ENCODE measurements at regions not wholly inside any gene's neighbourhood (a gene's known extent, or its start where the extent isn't known, plus 50 kb on each side); places are given as distances from the start of the nearest gene placed in this dataset.

DNA sequence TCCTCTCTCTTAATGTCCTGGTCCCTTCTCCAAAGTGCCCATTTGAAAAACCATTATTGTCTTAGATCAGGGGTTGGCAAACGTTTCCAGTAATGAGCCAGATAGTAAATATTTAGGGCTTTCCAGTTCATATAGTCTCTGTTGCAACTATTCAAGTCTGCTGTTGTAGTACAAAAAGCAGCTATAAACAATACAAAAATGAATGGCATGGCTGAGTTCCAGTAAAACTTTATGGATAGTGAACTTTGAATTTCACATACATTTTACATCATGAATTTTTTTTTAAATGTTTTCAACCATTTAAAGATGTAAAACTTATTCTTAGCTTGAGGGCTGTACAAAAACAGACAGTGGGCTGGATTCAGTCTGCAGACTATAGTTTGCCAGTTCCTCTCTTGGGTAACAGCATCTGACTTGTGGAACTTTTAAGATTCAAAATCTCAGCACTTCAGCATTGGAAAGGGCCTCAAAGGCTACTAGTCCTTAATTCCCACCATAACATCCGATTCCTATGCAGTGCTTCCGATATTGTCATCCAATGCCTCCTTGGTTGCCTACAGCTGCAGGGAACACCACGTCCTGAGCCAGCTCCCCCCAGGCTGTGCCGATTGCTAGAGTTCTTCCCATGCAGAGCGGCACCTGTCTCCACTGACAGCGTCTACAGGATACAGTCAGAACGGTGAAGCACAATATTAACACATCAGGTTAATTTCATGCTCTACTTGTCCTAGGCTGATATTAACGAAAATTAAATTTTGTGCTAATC, 65.6 kb upstream of the E2F8 start:
- Histone ChIP-seq H3K4me1 (ENCODE audit: insufficient read depth, low read length) (no peaks in the 10 kb centered on the region), H3K27ac (ENCODE audit: low read length) (no peak overlapping the region), H3K9ac (ENCODE audit: low read depth, low read length) (no peak overlapping the region), H3K36me3 (ENCODE audit: insufficient read depth, low read depth, low read length) (no peaks in the 10 kb centered on the region), H3K4me3 (ENCODE audit: low read length) (no peak overlapping the region), H3K9me3 (ENCODE audit: insufficient read depth, low read depth, low read length) (no peaks in the 10 kb centered on the region), H3K27me3 (ENCODE audit: insufficient read depth, low read length) (no peaks in the 10 kb centered on the region)

DNA sequence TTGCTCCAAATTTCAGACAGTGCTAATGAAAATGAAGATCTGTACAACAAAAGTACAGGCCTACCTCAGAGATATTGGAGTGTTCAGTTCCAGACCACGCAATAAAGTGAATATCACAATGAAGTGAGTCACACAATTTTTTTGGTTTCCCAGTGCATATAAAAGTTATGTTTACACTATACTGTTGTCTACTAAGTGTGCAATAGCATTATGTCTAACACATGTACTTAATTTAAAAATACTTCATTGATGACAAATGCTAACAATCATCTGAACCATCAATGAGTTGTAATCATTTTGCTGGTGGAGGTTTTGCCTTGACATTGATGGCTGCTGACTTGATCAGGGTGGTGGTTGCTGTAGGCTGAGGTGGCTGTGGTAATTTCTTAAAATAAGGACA, 60.6 kb upstream of the E2F8 start:
- Histone ChIP-seq H3K4me3 (ENCODE audit: low read length) (no peak overlapping the region), H3K4me1 (ENCODE audit: insufficient read depth, low read length) (no peaks in the 10 kb centered on the region), H3K27me3 (ENCODE audit: insufficient read depth, low read length) (peaks cover 5% of the 10 kb centered on the region; the same call in 1 of the 2 replicates), H3K36me3 (ENCODE audit: insufficient read depth, low read depth, low read length) (no peaks in the 10 kb centered on the region), H3K9ac (ENCODE audit: low read depth, low read length) (no peak overlapping the region), H3K27ac (ENCODE audit: low read length) (no peak overlapping the region), H3K9me3 (ENCODE audit: insufficient read depth, low read depth, low read length) (no peaks in the 10 kb centered on the region)

DNA sequence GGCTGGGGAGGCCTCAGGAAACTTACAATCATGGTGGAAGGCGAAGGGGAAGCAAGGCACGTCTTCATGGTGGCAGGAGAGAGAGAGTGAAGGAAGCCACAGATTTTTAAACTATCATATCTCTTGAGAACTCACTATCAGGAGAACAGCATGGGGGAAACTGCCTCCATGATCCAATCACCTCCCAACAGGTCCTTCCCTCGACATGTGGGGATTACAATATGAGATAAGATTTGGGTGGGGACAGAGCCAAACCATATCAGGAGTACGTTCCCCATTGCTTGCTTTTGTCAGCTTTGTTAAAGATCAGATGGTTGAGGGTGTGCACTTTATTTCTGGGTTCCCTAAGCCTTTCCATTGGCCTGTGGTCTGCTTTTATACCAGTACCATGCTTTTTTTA, 53.7 kb upstream of the E2F8 start:
- Histone ChIP-seq H3K9ac (ENCODE audit: low read depth, low read length) (no peak overlapping the region), H3K4me1 (ENCODE audit: insufficient read depth, low read length) (no peaks in the 10 kb centered on the region), H3K27ac (ENCODE audit: low read length) (no peak overlapping the region), H3K27me3 (ENCODE audit: insufficient read depth, low read length) (peaks cover 5% of the 10 kb centered on the region; the same call in 1 of the 2 replicates), H3K4me3 (ENCODE audit: low read length) (no peak overlapping the region), H3K9me3 (ENCODE audit: insufficient read depth, low read depth, low read length) (no peaks in the 10 kb centered on the region), H3K36me3 (ENCODE audit: insufficient read depth, low read depth, low read length) (no peaks in the 10 kb centered on the region)

DNA sequence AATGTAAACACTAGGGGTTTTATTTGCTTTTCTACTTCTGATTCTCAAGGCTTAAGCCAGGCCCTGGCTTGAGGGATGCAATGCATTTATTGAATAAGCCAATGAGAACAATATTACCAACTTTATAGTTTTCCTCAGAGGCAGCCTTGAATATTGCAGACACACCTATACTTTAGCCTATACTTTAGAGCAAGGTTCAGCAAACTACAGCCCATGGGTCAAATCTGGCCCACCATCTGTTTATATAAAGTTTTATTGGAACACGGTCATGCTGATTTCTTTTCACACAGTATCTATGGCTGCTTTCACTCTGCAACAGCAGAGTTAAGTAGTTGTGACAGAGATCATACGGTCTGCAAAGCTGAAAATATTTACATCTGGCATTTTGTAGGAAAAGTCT, 50.3 kb upstream of the E2F8 start:
- no peak overlapping the region for H3K27ac ChIP-seq (ENCODE audit: low read length)
- H3K4me1 ChIP-seq (ENCODE audit: insufficient read depth, low read length) = no peaks in the 10 kb centered on the region
- H3K27me3 ChIP-seq (ENCODE audit: insufficient read depth, low read length) = no peaks in the 10 kb centered on the region
- no peaks in the 10 kb centered on the region for H3K36me3 ChIP-seq (ENCODE audit: insufficient read depth, low read depth, low read length)
- H3K4me3 ChIP-seq (ENCODE audit: low read length) = no peak overlapping the region
- no peaks in the 10 kb centered on the region for H3K9me3 ChIP-seq (ENCODE audit: insufficient read depth, low read depth, low read length)
- H3K9ac ChIP-seq (ENCODE audit: low read depth, low read length) = no peak overlapping the region

All from iPS-20b (cell line).